ENCODE measurements at regions not wholly inside any gene's neighbourhood (a gene's known extent, or its start where the extent isn't known, plus 50 kb on each side); places are given as distances from the start of the nearest gene placed in this dataset.

- intact Hi-C loops (cut with DNase I), result no loop called here
- 71 to 75% methylated on average over 4 of the region's 4 CpGs for WGBS, 2 donors
- Histone ChIP-seq H3K9me3 (peaks cover 0 to 2% (median 0%) of the 10 kb centered on the region in 3 donors), H3K4me3 (no peak overlapping the region), H3K4me1 (no peaks in the 10 kb centered on the region), H3K27me3 (no peaks in the 10 kb centered on the region), H3K27ac (no peak overlapping the region), H3K36me3 (no peaks in the 10 kb centered on the region)
- DNase-seq, result no peak
- TF ChIP-seq CTCF (IDR thresholded peaks at IDR 0.05) (no peak), POLR2A (IDR thresholded peaks at IDR 0.05) (no peak)
Observed at GRCh38 chr1:217153361-217153760, 430.1 kb upstream of the ESRRG start.

- TF ChIP-seq POLR2A (IDR thresholded peaks at IDR 0.05), result no peak
- TF ChIP-seq CTCF (IDR thresholded peaks at IDR 0.05), result no peak
- no peaks in the 10 kb centered on the region for H3K4me1 ChIP-seq
- no peak overlapping the region for H3K27ac ChIP-seq
- no peak overlapping the region for H3K4me3 ChIP-seq
- no peak for DNase-seq
- no peaks in the 10 kb centered on the region for H3K36me3 ChIP-seq
- H3K9me3 ChIP-seq, result peaks cover 0 to 4% (median 0%) of the 10 kb centered on the region in 3 donors
- intact Hi-C loops (cut with DNase I), result no loop called here
- no peaks in the 10 kb centered on the region for H3K27me3 ChIP-seq
Observed at GRCh38 chr1:217150366-217150765, 427.1 kb upstream of the ESRRG start.

GRCh38 chr1:217149791-217150190 lies 426.6 kb upstream of the ESRRG start:
- Histone ChIP-seq H3K4me3 (no peak overlapping the region), H3K9me3 (peaks cover 0 to 4% (median 0%) of the 10 kb centered on the region in 3 donors), H3K36me3 (no peaks in the 10 kb centered on the region), H3K27ac (no peak overlapping the region), H3K4me1 (no peaks in the 10 kb centered on the region), H3K27me3 (no peaks in the 10 kb centered on the region)
- intact Hi-C loops (cut with DNase I), result no loop called here
- TF ChIP-seq CTCF (IDR thresholded peaks at IDR 0.05) (no peak), POLR2A (IDR thresholded peaks at IDR 0.05) (no peak)
- 30 to 44% methylated on average over 2 of the region's 2 CpGs for WGBS, 2 donors
- DNase-seq, result no peak

- TF ChIP-seq POLR2A (IDR thresholded peaks at IDR 0.05) (no peak), CTCF (IDR thresholded peaks at IDR 0.05) (no peak)
- intact Hi-C loops (cut with DNase I), result no loop called here
- WGBS, 2 donors, result 73 to 74% methylated on average over 2 of the region's 2 CpGs
- no peak for DNase-seq
- Histone ChIP-seq H3K27me3 (peaks cover 0 to 46% (median 9%) of the 10 kb centered on the region in 4 donors), H3K27ac (no peak overlapping the region), H3K9me3 (no peaks in the 10 kb centered on the region), H3K4me1 (peaks cover 0 to 18% (median 0%) of the 10 kb centered on the region in 3 donors), H3K36me3 (no peaks in the 10 kb centered on the region), H3K4me3 (no peak overlapping the region)
Observed at GRCh38 chr1:217141711-217142110, 418.5 kb upstream of the ESRRG start.

- H3K4me3 ChIP-seq, result no peak overlapping the region
- H3K27ac ChIP-seq, result no peak overlapping the region
- no peak for DNase-seq
- 52 to 61% methylated on average over 18 to 25 of the region's 30 CpGs for WGBS, 2 donors
- no peak for TF ChIP-seq CTCF (IDR thresholded peaks at IDR 0.05)
- no peak for TF ChIP-seq POLR2A (IDR thresholded peaks at IDR 0.05)
- intact Hi-C loops (cut with DNase I), result no loop called here
- no peaks in the 10 kb centered on the region for H3K9me3 ChIP-seq
- peaks cover 0 to 60% (median 12%) of the 10 kb centered on the region in 4 donors for H3K27me3 ChIP-seq
- H3K36me3 ChIP-seq, result no peaks in the 10 kb centered on the region
- peaks cover 0 to 32% (median 5%) of the 10 kb centered on the region in 3 donors for H3K4me1 ChIP-seq
Observed at GRCh38 chr1:217140041-217140901, 417.0 kb upstream of the ESRRG start.
